Sigmoid colon (tissue), 4 donors: ENCODE measurements at regions not wholly inside any gene's neighbourhood (a gene's known extent, or its start where the extent isn't known, plus 50 kb on each side); places are given as distances from the start of the nearest gene placed in this dataset.

Experiments
- EP300 ChIP-seq, 4 donors: sonication (generic); formaldehyde crosslinking; IDR thresholded peaks; one replicate each; pipeline ENCODE4 v1.6.1; 2017; ENCODE audit warnings: antibody characterized with exemption in 4 of 4
- POLR2AphosphoS5 ChIP-seq, 4 donors: sonication (generic); formaldehyde crosslinking; IDR thresholded peaks; one replicate each; pipeline ENCODE4 v1.6.1; 2017; ENCODE audit warnings: antibody characterized with exemption in 4 of 4
- TF ChIP-seq, protein P1 (sequence below), 4 experiments: fragments of 450-650 bp in 3 of 4; fragments of 200-600 bp in 1 of 4; IDR thresholded peaks; one replicate each; pipeline ENCODE4 v1.5.1; 2016 to 2019; ENCODE audit warnings: antibody characterized with exemption in 4 of 4, mild to moderate bottlenecking in 3 of 4, moderate library complexity in 2 of 4

GRCh38 chr4:165718660-165719059 is 154.4 kb upstream of the TLL1 start:
- TF ChIP-seq POLR2AphosphoS5 (IDR thresholded peaks at IDR 0.05), result no peak
- TF ChIP-seq, protein P1, sequence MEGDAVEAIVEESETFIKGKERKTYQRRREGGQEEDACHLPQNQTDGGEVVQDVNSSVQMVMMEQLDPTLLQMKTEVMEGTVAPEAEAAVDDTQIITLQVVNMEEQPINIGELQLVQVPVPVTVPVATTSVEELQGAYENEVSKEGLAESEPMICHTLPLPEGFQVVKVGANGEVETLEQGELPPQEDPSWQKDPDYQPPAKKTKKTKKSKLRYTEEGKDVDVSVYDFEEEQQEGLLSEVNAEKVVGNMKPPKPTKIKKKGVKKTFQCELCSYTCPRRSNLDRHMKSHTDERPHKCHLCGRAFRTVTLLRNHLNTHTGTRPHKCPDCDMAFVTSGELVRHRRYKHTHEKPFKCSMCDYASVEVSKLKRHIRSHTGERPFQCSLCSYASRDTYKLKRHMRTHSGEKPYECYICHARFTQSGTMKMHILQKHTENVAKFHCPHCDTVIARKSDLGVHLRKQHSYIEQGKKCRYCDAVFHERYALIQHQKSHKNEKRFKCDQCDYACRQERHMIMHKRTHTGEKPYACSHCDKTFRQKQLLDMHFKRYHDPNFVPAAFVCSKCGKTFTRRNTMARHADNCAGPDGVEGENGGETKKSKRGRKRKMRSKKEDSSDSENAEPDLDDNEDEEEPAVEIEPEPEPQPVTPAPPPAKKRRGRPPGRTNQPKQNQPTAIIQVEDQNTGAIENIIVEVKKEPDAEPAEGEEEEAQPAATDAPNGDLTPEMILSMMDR (IDR thresholded peaks at IDR 0.05), result no peak
- no peak for TF ChIP-seq EP300 (IDR thresholded peaks at IDR 0.05)
